ENCODE measurements at regions not wholly inside any gene's neighbourhood (a gene's known extent, or its start where the extent isn't known, plus 50 kb on each side); places are given as distances from the start of the nearest gene placed in this dataset.

DNA sequence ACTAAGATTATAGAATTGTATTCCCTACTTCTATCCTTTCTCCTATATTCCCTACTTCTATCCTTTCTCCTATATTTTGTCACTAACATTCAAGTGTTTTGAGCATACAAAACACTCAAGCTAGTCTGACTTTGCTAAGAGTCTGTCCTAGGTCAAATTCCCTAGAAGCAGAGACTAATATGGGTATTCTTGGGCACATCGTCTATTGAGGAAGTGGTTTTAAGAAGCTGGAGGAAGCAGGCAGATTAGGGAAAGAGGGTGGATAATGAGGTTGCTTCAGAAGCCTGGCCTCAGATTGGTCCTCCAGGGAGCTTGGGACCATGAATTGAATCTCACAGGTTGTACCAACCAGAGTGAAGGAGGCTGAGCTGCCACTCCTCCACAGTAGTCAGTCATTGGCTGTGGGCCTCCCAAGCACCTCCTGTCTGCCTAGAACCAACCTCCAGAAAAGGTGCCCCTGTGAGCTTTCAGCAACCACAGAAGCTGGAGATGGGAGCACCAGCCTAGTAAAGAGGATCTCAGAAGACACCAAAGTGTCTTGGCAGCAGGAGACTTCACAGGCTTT lies 295.9 kb upstream of the PHF14 start:
- no TSS peak for BruUV-seq (replicated peaks)
- DNase-seq (ENCODE audit: low read depth, low spot score) (no peak), ATAC-seq (no peak)
- CTCF ChIA-PET = no interaction called here
- no peaks in the 10 kb centered on the region for H4K20me1 ChIP-seq (ENCODE audit: insufficient read depth)
- H3K27me3 ChIP-seq (ENCODE audit: insufficient read depth, low read length) = no peaks in the 10 kb centered on the region
- no peak overlapping the region for H3K4me3 ChIP-seq (replicated peaks in 1 of 2; ENCODE audit: low read depth in 1 of 2, low read length in 2 of 2)
- no peaks in the 10 kb centered on the region for H3K9me2 ChIP-seq (ENCODE audit: insufficient read depth)
- H3K36me3 ChIP-seq (ENCODE audit: control insufficient read depth in 1 of 2, insufficient read depth in 2 of 2, low read length in 2 of 2) = no peaks in the 10 kb centered on the region
- TF ChIP-seq, protein P1, sequence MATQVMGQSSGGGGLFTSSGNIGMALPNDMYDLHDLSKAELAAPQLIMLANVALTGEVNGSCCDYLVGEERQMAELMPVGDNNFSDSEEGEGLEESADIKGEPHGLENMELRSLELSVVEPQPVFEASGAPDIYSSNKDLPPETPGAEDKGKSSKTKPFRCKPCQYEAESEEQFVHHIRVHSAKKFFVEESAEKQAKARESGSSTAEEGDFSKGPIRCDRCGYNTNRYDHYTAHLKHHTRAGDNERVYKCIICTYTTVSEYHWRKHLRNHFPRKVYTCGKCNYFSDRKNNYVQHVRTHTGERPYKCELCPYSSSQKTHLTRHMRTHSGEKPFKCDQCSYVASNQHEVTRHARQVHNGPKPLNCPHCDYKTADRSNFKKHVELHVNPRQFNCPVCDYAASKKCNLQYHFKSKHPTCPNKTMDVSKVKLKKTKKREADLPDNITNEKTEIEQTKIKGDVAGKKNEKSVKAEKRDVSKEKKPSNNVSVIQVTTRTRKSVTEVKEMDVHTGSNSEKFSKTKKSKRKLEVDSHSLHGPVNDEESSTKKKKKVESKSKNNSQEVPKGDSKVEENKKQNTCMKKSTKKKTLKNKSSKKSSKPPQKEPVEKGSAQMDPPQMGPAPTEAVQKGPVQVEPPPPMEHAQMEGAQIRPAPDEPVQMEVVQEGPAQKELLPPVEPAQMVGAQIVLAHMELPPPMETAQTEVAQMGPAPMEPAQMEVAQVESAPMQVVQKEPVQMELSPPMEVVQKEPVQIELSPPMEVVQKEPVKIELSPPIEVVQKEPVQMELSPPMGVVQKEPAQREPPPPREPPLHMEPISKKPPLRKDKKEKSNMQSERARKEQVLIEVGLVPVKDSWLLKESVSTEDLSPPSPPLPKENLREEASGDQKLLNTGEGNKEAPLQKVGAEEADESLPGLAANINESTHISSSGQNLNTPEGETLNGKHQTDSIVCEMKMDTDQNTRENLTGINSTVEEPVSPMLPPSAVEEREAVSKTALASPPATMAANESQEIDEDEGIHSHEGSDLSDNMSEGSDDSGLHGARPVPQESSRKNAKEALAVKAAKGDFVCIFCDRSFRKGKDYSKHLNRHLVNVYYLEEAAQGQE (IDR thresholded peaks at IDR 0.05; ENCODE audit: low read depth) = no peak
- TF ChIP-seq FOSL1 (IDR thresholded peaks at IDR 0.05; ENCODE audit: low read depth) (no peak), POLR2A (IDR thresholded peaks at IDR 0.05; ENCODE audit: borderline replicate concordance, extremely low read depth, insufficient read depth, insufficient read length) (no peak), SRF (IDR thresholded peaks at IDR 0.05; ENCODE audit: low read depth) (no peak), CBX3 (IDR thresholded peaks at IDR 0.05; ENCODE audit: low read depth) (no peak), EGR1 (IDR thresholded peaks at IDR 0.05; ENCODE audit: low read depth) (no peak), YY1 (IDR thresholded peaks at IDR 0.05; ENCODE audit: extremely low read depth, insufficient replicate concordance, low read depth, low read length) (no peak), TCF7L2 (IDR thresholded peaks at IDR 0.05; ENCODE audit: borderline replicate concordance, extremely low read depth, insufficient read depth, insufficient read length) (no peak), ZNF274 (IDR thresholded peaks at IDR 0.05; ENCODE audit: low read depth, low read length) (no peak), SIN3A (IDR thresholded peaks at IDR 0.05; ENCODE audit: low read depth) (no peak), ELF1 (IDR thresholded peaks at IDR 0.05; ENCODE audit: borderline replicate concordance, low read depth) (no peak), POLR2AphosphoS5 (IDR thresholded peaks at IDR 0.05; ENCODE audit: low read depth, low read length) (no peak), CEBPB (IDR thresholded peaks at IDR 0.05; ENCODE audit: low read depth) (no peak), SP1 (IDR thresholded peaks at IDR 0.05; ENCODE audit: low read depth) (no peak)
- TF ChIP-seq, protein P2, sequence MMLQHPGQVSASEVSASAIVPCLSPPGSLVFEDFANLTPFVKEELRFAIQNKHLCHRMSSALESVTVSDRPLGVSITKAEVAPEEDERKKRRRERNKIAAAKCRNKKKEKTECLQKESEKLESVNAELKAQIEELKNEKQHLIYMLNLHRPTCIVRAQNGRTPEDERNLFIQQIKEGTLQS (IDR thresholded peaks at IDR 0.05) = no peak
- TF ChIP-seq, protein P3, sequence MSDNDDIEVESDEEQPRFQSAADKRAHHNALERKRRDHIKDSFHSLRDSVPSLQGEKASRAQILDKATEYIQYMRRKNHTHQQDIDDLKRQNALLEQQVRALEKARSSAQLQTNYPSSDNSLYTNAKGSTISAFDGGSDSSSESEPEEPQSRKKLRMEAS (IDR thresholded peaks at IDR 0.05) = no peak
- TF ChIP-seq, protein P4, sequence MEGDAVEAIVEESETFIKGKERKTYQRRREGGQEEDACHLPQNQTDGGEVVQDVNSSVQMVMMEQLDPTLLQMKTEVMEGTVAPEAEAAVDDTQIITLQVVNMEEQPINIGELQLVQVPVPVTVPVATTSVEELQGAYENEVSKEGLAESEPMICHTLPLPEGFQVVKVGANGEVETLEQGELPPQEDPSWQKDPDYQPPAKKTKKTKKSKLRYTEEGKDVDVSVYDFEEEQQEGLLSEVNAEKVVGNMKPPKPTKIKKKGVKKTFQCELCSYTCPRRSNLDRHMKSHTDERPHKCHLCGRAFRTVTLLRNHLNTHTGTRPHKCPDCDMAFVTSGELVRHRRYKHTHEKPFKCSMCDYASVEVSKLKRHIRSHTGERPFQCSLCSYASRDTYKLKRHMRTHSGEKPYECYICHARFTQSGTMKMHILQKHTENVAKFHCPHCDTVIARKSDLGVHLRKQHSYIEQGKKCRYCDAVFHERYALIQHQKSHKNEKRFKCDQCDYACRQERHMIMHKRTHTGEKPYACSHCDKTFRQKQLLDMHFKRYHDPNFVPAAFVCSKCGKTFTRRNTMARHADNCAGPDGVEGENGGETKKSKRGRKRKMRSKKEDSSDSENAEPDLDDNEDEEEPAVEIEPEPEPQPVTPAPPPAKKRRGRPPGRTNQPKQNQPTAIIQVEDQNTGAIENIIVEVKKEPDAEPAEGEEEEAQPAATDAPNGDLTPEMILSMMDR (IDR thresholded peaks at IDR 0.05 in 2 of 3, conservative IDR thresholded peaks at IDR 0.05 in 1 of 3; ENCODE audit: borderline replicate concordance in 1 of 3, insufficient read depth in 1 of 3, low read depth in 2 of 3, low read length in 2 of 3) = no peak
- TF ChIP-seq, protein P5, sequence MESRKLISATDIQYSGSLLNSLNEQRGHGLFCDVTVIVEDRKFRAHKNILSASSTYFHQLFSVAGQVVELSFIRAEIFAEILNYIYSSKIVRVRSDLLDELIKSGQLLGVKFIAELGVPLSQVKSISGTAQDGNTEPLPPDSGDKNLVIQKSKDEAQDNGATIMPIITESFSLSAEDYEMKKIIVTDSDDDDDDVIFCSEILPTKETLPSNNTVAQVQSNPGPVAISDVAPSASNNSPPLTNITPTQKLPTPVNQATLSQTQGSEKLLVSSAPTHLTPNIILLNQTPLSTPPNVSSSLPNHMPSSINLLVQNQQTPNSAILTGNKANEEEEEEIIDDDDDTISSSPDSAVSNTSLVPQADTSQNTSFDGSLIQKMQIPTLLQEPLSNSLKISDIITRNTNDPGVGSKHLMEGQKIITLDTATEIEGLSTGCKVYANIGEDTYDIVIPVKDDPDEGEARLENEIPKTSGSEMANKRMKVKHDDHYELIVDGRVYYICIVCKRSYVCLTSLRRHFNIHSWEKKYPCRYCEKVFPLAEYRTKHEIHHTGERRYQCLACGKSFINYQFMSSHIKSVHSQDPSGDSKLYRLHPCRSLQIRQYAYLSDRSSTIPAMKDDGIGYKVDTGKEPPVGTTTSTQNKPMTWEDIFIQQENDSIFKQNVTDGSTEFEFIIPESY (IDR thresholded peaks at IDR 0.05; ENCODE audit: extremely low read depth, insufficient replicate concordance, low read length) = no peak
- H3K4me2 ChIP-seq (ENCODE audit: low read length) = no peak overlapping the region
- RAD21 ChIA-PET (ENCODE audit: low non-redundant PET in 1 of 2, low total read pairs in 2 of 2, uncharacterized antibody in 2 of 2, unreplicated experiment in 2 of 2) = no interaction called here
- intact Hi-C loops (cut with micrococcal nuclease) = no loop called here
- no peak overlapping the region for H2AFZ ChIP-seq (ENCODE audit: low read depth, low read length, poor library complexity, severe bottlenecking)
- no peaks in the 10 kb centered on the region for H3K9me3 ChIP-seq (ENCODE audit: control insufficient read depth in 1 of 2, insufficient read depth in 1 of 2, low read depth in 1 of 2, low read length in 2 of 2)
- no peak overlapping the region for H3K27ac ChIP-seq (ENCODE audit: low read depth, low read length)
- POLR2A ChIA-PET = no interaction called here
- H3K4me1 ChIP-seq (ENCODE audit: control insufficient read depth in 1 of 2, insufficient read depth in 2 of 2, low read length in 2 of 2) = no peaks in the 10 kb centered on the region
- no peak overlapping the region for H3K9ac ChIP-seq (ENCODE audit: low read length)
- H3K79me2 ChIP-seq (ENCODE audit: insufficient read depth, low read length) = no peaks in the 10 kb centered on the region
